ENCODE measurements at regions not wholly inside any gene's neighbourhood (a gene's known extent, or its start where the extent isn't known, plus 50 kb on each side); places are given as distances from the start of the nearest gene placed in this dataset.

DNA sequence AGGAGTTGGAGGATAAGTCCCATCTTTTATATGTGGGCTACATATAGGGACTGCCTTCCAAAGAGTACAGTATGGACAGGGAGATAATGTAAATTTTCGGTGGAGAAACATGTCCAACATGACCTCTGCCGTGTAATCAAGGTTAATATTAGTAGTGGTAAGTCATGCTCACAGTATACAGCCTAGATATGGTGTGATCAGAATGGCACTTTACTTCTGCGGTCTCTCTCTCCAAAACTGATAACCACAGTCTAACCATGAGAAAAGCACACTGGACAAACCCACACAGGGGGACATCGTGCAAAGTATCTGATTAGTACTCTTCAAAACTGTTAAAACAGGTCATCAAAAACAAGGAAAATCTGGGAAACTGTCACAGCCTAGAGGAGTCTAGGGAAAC is 66.6 kb upstream of the PLCL2 start:
- H3K4me1 ChIP-seq, result peaks cover 0 to 23% (median 7%) of the 10 kb centered on the region in 10 experiments; a peak in 11 of 20 replicates
- H3K27ac ChIP-seq, result peak overlapping the region in 4 of 11 experiments; percentile 1 to 30 (median 14); a peak in 3 of 22 replicates
- peaks cover 0 to 11% (median 0%) of the 10 kb centered on the region in 11 experiments; a peak in 3 of 22 replicates for H3K9me3 ChIP-seq (replicated peaks in 1 of 11)
- no peaks in the 10 kb centered on the region for H3K27me3 ChIP-seq
- TF ChIP-seq Cebpa-rat (IDR thresholded peaks at IDR 0.05), result no peak
- H3K4me3 ChIP-seq, result no peak overlapping the region
- no peaks in the 10 kb centered on the region for H3K36me3 ChIP-seq
- H4K20me1 ChIP-seq, result no peaks in the 10 kb centered on the region
- no peak overlapping the region for H3K4me2 ChIP-seq
- no peak overlapping the region for H3K9ac ChIP-seq

GRCh38 chr3:16818945-16819344 is 65.8 kb upstream of the PLCL2 start:
- no peak overlapping the region; a peak in 1 of 22 replicates for H3K27ac ChIP-seq
- H3K9ac ChIP-seq, result no peak overlapping the region
- no peaks in the 10 kb centered on the region for H4K20me1 ChIP-seq
- H3K9me3 ChIP-seq (replicated peaks in 1 of 11), result peaks cover 0 to 11% (median 0%) of the 10 kb centered on the region in 11 experiments; a peak in 3 of 22 replicates
- no peak overlapping the region for H3K4me2 ChIP-seq
- H3K4me1 ChIP-seq, result peaks cover 2 to 25% (median 10%) of the 10 kb centered on the region in 10 experiments; a peak in 17 of 20 replicates
- TF ChIP-seq Cebpa-rat (IDR thresholded peaks at IDR 0.05), result no peak
- no peaks in the 10 kb centered on the region for H3K27me3 ChIP-seq
- no peaks in the 10 kb centered on the region for H3K36me3 ChIP-seq
- no peak overlapping the region for H3K4me3 ChIP-seq

- H3K4me3 ChIP-seq, result no peak overlapping the region
- peaks cover 0 to 9% (median 0%) of the 10 kb centered on the region in 11 experiments; a peak in 2 of 22 replicates for H3K9me3 ChIP-seq (replicated peaks in 1 of 11)
- H3K9ac ChIP-seq, result no peak overlapping the region
- no peak for TF ChIP-seq Cebpa-rat (IDR thresholded peaks at IDR 0.05)
- H3K27ac ChIP-seq, result no peak overlapping the region
- no peak overlapping the region for H3K4me2 ChIP-seq
- H3K27me3 ChIP-seq, result no peaks in the 10 kb centered on the region
- peaks cover 8 to 28% (median 14%) of the 10 kb centered on the region in 10 experiments; a peak in 17 of 20 replicates for H3K4me1 ChIP-seq
- no peaks in the 10 kb centered on the region for H4K20me1 ChIP-seq
- H3K36me3 ChIP-seq, result no peaks in the 10 kb centered on the region
Measured at GRCh38 chr3:16820485-16820884, 64.3 kb upstream of the PLCL2 start.

GRCh38 chr3:16821053-16821452 is 63.7 kb upstream of the PLCL2 start:
- Histone ChIP-seq H4K20me1 (no peaks in the 10 kb centered on the region), H3K36me3 (no peaks in the 10 kb centered on the region), H3K9ac (no peak overlapping the region), H3K27me3 (no peaks in the 10 kb centered on the region), H3K4me3 (no peak overlapping the region), H3K27ac (no peak overlapping the region), H3K4me1 (peaks cover 8 to 22% (median 14%) of the 10 kb centered on the region in 10 experiments; a peak in 17 of 20 replicates), H3K4me2 (no peak overlapping the region), H3K9me3 (replicated peaks in 1 of 11) (peaks cover 0 to 9% (median 0%) of the 10 kb centered on the region in 11 experiments; a peak in 2 of 22 replicates)
- no peak for TF ChIP-seq Cebpa-rat (IDR thresholded peaks at IDR 0.05)

- no peak overlapping the region for H3K9ac ChIP-seq
- no peaks in the 10 kb centered on the region for H3K27me3 ChIP-seq
- 0 out of 22 replicates have a peak, but pooled peaks cover 0 to under 1% (median 0%) of the 10 kb centered on the region in 11 experiments for H3K9me3 ChIP-seq (replicated peaks in 1 of 11)
- no peaks in the 10 kb centered on the region for H4K20me1 ChIP-seq
- no peak for TF ChIP-seq Cebpa-rat (IDR thresholded peaks at IDR 0.05)
- H3K4me2 ChIP-seq, result peak overlapping the region in 8 of 11 experiments; percentile 2 to 44 (median 28); a peak in 11 of 22 replicates
- H3K4me1 ChIP-seq, result peaks cover 4 to 9% (median 7%) of the 10 kb centered on the region in 10 experiments; a peak in 14 of 20 replicates
- H3K4me3 ChIP-seq, result no peak overlapping the region
- no peak overlapping the region for H3K27ac ChIP-seq
- H3K36me3 ChIP-seq, result no peaks in the 10 kb centered on the region
Measured at GRCh38 chr3:16824081-16824696, 60.6 kb upstream of the PLCL2 start.

- Histone ChIP-seq H4K20me1 (no peaks in the 10 kb centered on the region), H3K4me3 (no peak overlapping the region)
Measured at GRCh38 chr3:16825617-16826204, 59.0 kb upstream of the PLCL2 start.

GRCh38 chr3:16828815-16829214 is 55.9 kb upstream of the PLCL2 start:
- Histone ChIP-seq H3K9me3 (replicated peaks in 1 of 11) (peaks cover 0 to 6% (median 0%) of the 10 kb centered on the region in 11 experiments; a peak in 1 of 22 replicates), H3K4me3 (no peak overlapping the region), H3K27ac (no peak overlapping the region), H3K9ac (no peak overlapping the region), H3K36me3 (no peaks in the 10 kb centered on the region), H3K27me3 (no peaks in the 10 kb centered on the region), H3K4me1 (peaks cover 4 to 10% (median 6%) of the 10 kb centered on the region in 10 experiments; a peak in 15 of 20 replicates), H3K4me2 (no peak overlapping the region), H4K20me1 (no peaks in the 10 kb centered on the region)
- TF ChIP-seq Cebpa-rat (IDR thresholded peaks at IDR 0.05), result no peak

More at GRCh38 chr3:16825617-16826204, 59.0 kb upstream of the PLCL2 start:
- no peak for TF ChIP-seq Cebpa-rat (IDR thresholded peaks at IDR 0.05)
- no peak overlapping the region for H3K27ac ChIP-seq
- peaks cover 4 to 11% (median 8%) of the 10 kb centered on the region in 10 experiments; a peak in 15 of 20 replicates for H3K4me1 ChIP-seq
- H3K36me3 ChIP-seq, result no peaks in the 10 kb centered on the region
- H3K27me3 ChIP-seq, result no peaks in the 10 kb centered on the region
- H3K9ac ChIP-seq, result no peak overlapping the region
- H3K9me3 ChIP-seq (replicated peaks in 1 of 11), result peaks cover 0 to 6% (median 0%) of the 10 kb centered on the region in 11 experiments; a peak in 1 of 22 replicates
- H3K4me2 ChIP-seq, result no peak overlapping the region

GRCh38 chr3:16831846-16832245 is 52.9 kb upstream of the PLCL2 start:
- H3K4me1 ChIP-seq, result peaks cover 0 to 4% (median 0%) of the 10 kb centered on the region in 10 experiments; a peak in 2 of 20 replicates
- no peak for TF ChIP-seq Cebpa-rat (IDR thresholded peaks at IDR 0.05)
- H3K9ac ChIP-seq, result no peak overlapping the region
- H3K9me3 ChIP-seq (replicated peaks in 1 of 11), result peaks cover 0 to 6% (median 0%) of the 10 kb centered on the region in 11 experiments; a peak in 1 of 22 replicates
- H3K36me3 ChIP-seq, result no peaks in the 10 kb centered on the region
- no peaks in the 10 kb centered on the region for H4K20me1 ChIP-seq
- H3K27me3 ChIP-seq, result no peaks in the 10 kb centered on the region
- H3K27ac ChIP-seq, result no peak overlapping the region
- H3K4me2 ChIP-seq, result no peak overlapping the region
- H3K4me3 ChIP-seq, result no peak overlapping the region

DNA sequence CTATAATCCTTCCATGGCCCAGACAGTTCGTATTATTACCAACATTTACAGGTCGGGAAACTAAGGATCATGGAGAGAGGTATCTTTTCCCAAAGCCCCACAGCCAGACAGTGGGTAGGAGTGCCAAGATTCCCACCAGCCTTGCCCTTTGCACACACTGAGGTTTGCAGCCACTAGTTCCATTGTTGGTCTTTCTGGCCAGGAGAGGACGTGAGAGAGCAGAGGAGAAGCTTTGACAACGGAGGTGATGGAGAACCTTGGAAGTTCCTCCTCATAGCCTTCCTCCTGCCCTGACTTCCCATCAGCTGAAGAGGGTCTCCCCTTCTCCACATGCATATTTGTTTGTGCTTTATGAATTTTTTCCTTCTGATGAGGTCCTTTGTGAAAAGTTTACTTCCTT is 50.5 kb upstream of the PLCL2 start:
- H3K27me3 ChIP-seq, result no peaks in the 10 kb centered on the region
- peaks cover 12 to 18% (median 15%) of the 10 kb centered on the region in 10 experiments; a peak in 19 of 20 replicates for H3K4me1 ChIP-seq
- no peak for TF ChIP-seq Cebpa-rat (IDR thresholded peaks at IDR 0.05)
- peaks cover 0 to 6% (median 0%) of the 10 kb centered on the region in 11 experiments; a peak in 1 of 22 replicates for H3K9me3 ChIP-seq (replicated peaks in 1 of 11)
- H3K9ac ChIP-seq, result no peak overlapping the region
- H3K27ac ChIP-seq, result no peak overlapping the region
- H3K36me3 ChIP-seq, result no peaks in the 10 kb centered on the region
- no peak overlapping the region for H3K4me3 ChIP-seq
- no peaks in the 10 kb centered on the region for H4K20me1 ChIP-seq
- no peak overlapping the region for H3K4me2 ChIP-seq
